Mucosa of descending colon (tissue), 3 donors: ENCODE measurements at regions not wholly inside any gene's neighbourhood (a gene's known extent, or its start where the extent isn't known, plus 50 kb on each side); places are given as distances from the start of the nearest gene placed in this dataset.
A peak's percentile ranks its signal among the peaks of the same experiment; 100 is the strongest.
"Not testable (repeated sequence)": the region's sequence is repeated elsewhere in the genome, so short reads cannot be mapped to it uniquely, and the experiment has no call there.

Experiments used
- ATAC-seq: fragments of 200-7000 bp; cut with Tn5 transposase; one replicate; pipeline ENCODE4 v1.9.1; 2020; ENCODE audit warnings: mild to moderate bottlenecking, moderate library complexity
- DNase-seq, 3 donors: peaks; one replicate each; pipeline ENCODE4 v3.0.0-alpha.2; 2020
- H3K36me3 ChIP-seq: fragments of 200-600 bp; one replicate; pipeline ENCODE4 v1.8.0; 2021; ENCODE audit warnings: low read depth, mild to moderate bottlenecking
- H3K4me1 ChIP-seq: fragments of 200-600 bp; one replicate; pipeline ENCODE4 v1.8.0; 2021; ENCODE audit warnings: low read depth, mild to moderate bottlenecking
- H3K4me3 ChIP-seq: fragments of 200-600 bp; one replicate; pipeline ENCODE4 v1.8.0; 2021; ENCODE audit warnings: mild to moderate bottlenecking
- H3K9me3 ChIP-seq: fragments of 200-600 bp; one replicate; pipeline ENCODE4 v1.8.0; 2021; ENCODE audit warnings: mild to moderate bottlenecking
- intact Hi-C, 2 donors: fragments of 100-400 bp; cut with DNase I in 1 of 2; cut with micrococcal nuclease in 1 of 2; formaldehyde crosslinking; loops; one replicate each; pipeline versions ENCODE4 v1.11.0 to v1.11.1; 2022; cut with DNase I, micrococcal nuclease
- TF ChIP-seq, protein P1 (sequence below): fragments of 200-600 bp; IDR thresholded peaks from one replicate; pipeline ENCODE4 v1.8.0; 2022; ENCODE audit warnings: antibody characterized with exemption, mild to moderate bottlenecking
- donor health status: DM: no; HTN: no; CAD: no; lungs with moderate emphysema.
- donor health status: DM: no; HTN: no; CAD: no.
- donor health status: DM: no; HTN: yes; CAD: no.

DNA sequence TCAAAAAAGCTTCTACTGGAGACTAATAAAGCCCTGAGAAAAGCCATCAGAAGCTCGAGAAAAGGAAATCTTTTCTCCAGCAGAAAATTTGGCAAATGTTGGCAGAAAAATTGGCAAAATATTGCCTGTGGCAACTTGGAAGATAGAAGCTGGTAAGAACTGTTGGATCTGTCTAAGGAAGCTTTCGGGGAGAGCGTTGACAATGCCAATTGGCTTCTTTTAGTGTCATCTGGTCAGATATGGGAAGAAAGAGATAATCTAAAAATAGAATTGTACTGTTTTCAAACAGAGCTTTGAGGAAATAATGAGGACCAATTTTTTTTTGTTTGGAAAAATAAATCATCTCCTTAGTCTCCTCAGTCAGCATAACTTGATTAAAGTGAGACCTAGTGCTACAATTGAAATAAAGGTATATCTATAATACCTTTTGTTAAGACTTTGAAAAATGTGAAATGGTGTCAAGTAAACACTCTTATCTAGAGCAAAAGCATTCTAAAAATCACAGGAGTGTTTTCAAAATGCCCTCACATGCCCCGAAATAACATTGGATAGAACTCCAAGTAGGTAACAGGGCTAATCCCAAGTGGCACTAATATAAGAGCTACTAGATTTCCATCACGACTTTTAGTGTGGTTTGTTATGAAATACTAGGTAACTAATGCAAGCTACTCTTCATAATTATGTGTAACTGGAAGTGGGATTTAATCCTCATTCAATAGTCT, 882.2 kb upstream of the B3GALT2 start:
- Histone ChIP-seq H3K9me3 (no peaks in the 10 kb centered on the region), H3K4me3 (no peak overlapping the region), H3K36me3 (no peaks in the 10 kb centered on the region), H3K4me1 (no peaks in the 10 kb centered on the region)
- ATAC-seq (no peak), DNase-seq (no peak)
- intact Hi-C loops: no loop called here
- TF ChIP-seq, protein P1, sequence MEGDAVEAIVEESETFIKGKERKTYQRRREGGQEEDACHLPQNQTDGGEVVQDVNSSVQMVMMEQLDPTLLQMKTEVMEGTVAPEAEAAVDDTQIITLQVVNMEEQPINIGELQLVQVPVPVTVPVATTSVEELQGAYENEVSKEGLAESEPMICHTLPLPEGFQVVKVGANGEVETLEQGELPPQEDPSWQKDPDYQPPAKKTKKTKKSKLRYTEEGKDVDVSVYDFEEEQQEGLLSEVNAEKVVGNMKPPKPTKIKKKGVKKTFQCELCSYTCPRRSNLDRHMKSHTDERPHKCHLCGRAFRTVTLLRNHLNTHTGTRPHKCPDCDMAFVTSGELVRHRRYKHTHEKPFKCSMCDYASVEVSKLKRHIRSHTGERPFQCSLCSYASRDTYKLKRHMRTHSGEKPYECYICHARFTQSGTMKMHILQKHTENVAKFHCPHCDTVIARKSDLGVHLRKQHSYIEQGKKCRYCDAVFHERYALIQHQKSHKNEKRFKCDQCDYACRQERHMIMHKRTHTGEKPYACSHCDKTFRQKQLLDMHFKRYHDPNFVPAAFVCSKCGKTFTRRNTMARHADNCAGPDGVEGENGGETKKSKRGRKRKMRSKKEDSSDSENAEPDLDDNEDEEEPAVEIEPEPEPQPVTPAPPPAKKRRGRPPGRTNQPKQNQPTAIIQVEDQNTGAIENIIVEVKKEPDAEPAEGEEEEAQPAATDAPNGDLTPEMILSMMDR: no peak

DNA sequence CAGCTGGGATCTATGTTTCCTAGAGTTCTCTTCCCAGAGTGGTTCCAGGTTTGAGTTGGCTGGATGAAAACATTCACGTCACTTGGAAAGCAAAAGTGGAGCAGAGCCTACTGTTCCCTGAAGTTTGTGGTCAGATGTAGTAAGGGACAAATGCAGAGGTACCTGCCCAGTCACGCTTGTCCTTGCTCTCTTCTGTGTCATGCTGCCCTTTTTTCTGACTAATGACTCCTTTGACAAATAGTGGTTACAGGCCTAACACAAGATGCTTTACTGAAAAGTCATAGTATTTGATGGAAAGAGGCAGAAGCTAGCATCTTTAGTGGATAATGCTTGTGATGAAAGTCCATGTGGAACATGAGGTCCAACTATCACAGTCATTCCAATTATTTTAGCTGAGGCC, 881.4 kb upstream of the B3GALT2 start:
- intact Hi-C loops: no loop called here
- DNase-seq (no peak), ATAC-seq (no peak)
- TF ChIP-seq, protein P1: no peak
- no peaks in the 10 kb centered on the region for H3K4me1 ChIP-seq
- no peaks in the 10 kb centered on the region for H3K9me3 ChIP-seq
- no peak overlapping the region for H3K4me3 ChIP-seq
- H3K36me3 ChIP-seq: no peaks in the 10 kb centered on the region

DNA sequence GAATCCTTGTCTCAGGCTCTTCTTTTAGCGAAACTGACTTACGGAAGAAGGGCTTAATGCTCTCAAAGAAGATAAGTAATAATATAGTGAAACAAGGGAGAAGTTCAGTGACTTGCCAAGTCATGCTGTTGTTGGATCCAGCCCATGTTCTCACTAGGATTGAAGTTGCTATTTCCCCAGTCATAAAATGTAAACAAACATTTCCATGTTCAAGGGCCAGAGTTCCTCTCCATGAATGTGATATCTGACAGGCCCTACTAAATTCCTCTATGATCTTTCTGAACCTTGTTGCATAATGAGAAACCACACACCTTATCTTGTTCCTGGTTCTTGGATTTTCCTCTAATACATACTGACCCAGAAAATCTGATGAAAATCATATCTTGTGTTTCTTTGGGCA, 876.5 kb upstream of the B3GALT2 start:
- TF ChIP-seq, protein P1: no peak
- no peak overlapping the region for H3K4me3 ChIP-seq
- H3K9me3 ChIP-seq: no peaks in the 10 kb centered on the region
- DNase-seq: peak in 1 of 3 donors; percentile 20
- intact Hi-C loops: no loop called here
- peak; percentile 96 for ATAC-seq
- H3K4me1 ChIP-seq: no peaks in the 10 kb centered on the region
- no peaks in the 10 kb centered on the region for H3K36me3 ChIP-seq

- intact Hi-C loops: no loop called here
- Histone ChIP-seq H3K4me3 (no peak overlapping the region), H3K36me3 (no peaks in the 10 kb centered on the region), H3K4me1 (no peaks in the 10 kb centered on the region), H3K9me3 (no peaks in the 10 kb centered on the region)
- DNase-seq (no peak), ATAC-seq (no peak)
- TF ChIP-seq, protein P1: no peak
Measured at GRCh38 chr1:194062526-194062925, 876.1 kb upstream of the B3GALT2 start.

DNA sequence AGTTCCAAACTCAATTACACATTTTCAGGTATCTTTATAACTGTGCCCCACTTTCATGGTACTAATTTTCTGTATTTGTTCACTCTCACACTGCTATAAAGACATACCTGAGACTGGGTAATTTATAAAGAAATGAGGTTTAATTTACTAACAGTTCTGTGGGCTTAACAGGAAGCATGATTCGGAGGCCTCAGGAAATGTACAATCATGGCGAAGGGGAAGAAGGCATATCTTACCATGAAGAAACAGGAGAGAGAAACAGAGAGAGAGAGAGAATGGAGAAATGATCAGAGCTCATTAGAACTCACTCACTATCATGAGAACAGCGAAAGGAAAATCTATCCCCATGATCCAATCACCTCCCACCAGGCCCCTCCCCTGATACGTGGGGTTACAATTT, 874.1 kb upstream of the B3GALT2 start:
- ATAC-seq (no peak), DNase-seq (no peak)
- Histone ChIP-seq H3K36me3 (no peaks in the 10 kb centered on the region), H3K4me1 (no peaks in the 10 kb centered on the region), H3K4me3 (no peak overlapping the region), H3K9me3 (no peaks in the 10 kb centered on the region)
- TF ChIP-seq, protein P1: no peak
- intact Hi-C loops: no loop called here

DNA sequence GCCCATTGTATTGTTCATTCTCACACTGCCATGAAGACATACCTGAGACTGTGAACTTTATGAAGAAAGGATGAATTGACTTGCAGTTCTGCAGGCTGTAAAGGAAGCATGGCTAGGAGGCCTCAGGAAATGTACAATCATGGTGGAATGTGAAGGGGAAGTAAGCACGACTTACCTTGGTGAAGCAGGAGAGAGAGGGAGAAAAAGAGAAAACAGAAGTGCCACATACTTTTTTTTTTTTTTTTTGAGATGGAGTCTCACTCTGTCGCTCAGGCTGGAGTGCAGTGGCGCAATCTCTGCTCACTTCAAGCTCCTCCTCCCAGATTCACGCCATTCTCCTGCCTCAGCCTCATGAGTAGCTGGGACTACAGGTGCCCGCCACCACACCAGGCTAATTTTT, 871.9 kb upstream of the B3GALT2 start:
- intact Hi-C loops, H3K9me3 ChIP-seq, H3K36me3 ChIP-seq, H3K4me1 ChIP-seq, DNase-seq, ATAC-seq, H3K4me3 ChIP-seq: not testable (repeated sequence)
